HepG2 (cell line): ENCODE measurements at regions not wholly inside any gene's neighbourhood (a gene's known extent, or its start where the extent isn't known, plus 50 kb on each side); places are given as distances from the start of the nearest gene placed in this dataset.

Source experiments
- ATAC-seq: fragments of 200-7000 bp; cut with Tn5 transposase; 3 replicates; pipeline ENCODE4 v1.9.1; 2020; ENCODE audit warnings: mild to moderate bottlenecking, moderate library complexity
- BruUV-seq: library from RNA; stranded (reverse); fragments of 400-500 nt; replicated peaks from 2 replicates; lab custom pipeline; 2021; lab: Mats Ljungman, UMichigan
- CTCF ChIA-PET: fragments of 300-600 bp; formaldehyde crosslinking; extraction: SDS; loops from one replicate; lab custom pipeline; 2021; ENCODE audit warnings: low total read pairs, inconsistent platforms, low intra/inter-chr PET ratio; lab: Yijun Ruan, JAX
- POLR2A ChIA-PET: fragments of 350-600 bp; sonication (Branson Sonifier 250); formaldehyde crosslinking; loops from one replicate; lab custom pipeline; 2020; ENCODE audit warnings: antibody characterized with exemption, inconsistent platforms; lab: Yijun Ruan, JAX
- DNase-seq: peaks from one replicate; pipeline ENCODE4 v3.0.0-alpha.2; 2015; ENCODE audit warnings: low spot score
- FAIRE-seq: peaks from 3 replicates; lab custom pipeline; 2011; peaks lifted over from hg19 to GRCh38; lab: Jason Lieb, UNC
- H2AFZ ChIP-seq: one replicate; pipeline ENCODE4 v1.6.1; 2011; ENCODE audit warnings: low read length, inconsistent platforms
- H3K27ac ChIP-seq: fragments of 300-600 bp; 3 replicates; pipeline ENCODE4 v1.8.0; 2011; ENCODE audit warnings: mixed run types, mild to moderate bottlenecking, mixed read lengths, low read length, inconsistent platforms; ENCODE audit not compliant: insufficient read depth; ENCODE audit errors: extremely low read length
- H3K27me3 ChIP-seq, 2 experiments: fragments of 200-600 bp in 1 of 2; 2 replicates in 1 of 2; 3 replicates in 1 of 2; pipeline versions ENCODE4 v1.6.0 to v1.8.0; 2011; ENCODE audit warnings: low read length in 2 of 2, mild to moderate bottlenecking in 2 of 2, moderate library complexity in 2 of 2, inconsistent platforms in 1 of 2; ENCODE audit not compliant: insufficient read depth in 2 of 2, control insufficient read depth in 1 of 2
- H3K36me3 ChIP-seq, 2 experiments: fragments of 200-600 bp in 1 of 2; replicated peaks in 1 of 2; 2 replicates in 1 of 2; 3 replicates in 1 of 2; pipeline versions ENCODE4 v1.5.1 to v1.8.0; 2011; ENCODE audit warnings: low read length in 2 of 2, inconsistent platforms in 1 of 2; ENCODE audit not compliant: insufficient read depth in 2 of 2, control insufficient read depth in 1 of 2
- H3K4me1 ChIP-seq: 2 replicates; pipeline ENCODE4 v1.5.1; 2012; ENCODE audit warnings: low read length, inconsistent platforms; ENCODE audit not compliant: insufficient read depth
- H3K4me2 ChIP-seq: 2 replicates; pipeline ENCODE4 v1.6.0; 2011; ENCODE audit warnings: low read depth, low read length, inconsistent platforms
- H3K4me3 ChIP-seq, 3 experiments: fragments of 200-600 bp in 1 of 3; sonication (generic), shearing (Covaris generic) in 1 of 3; replicated peaks in 1 of 3; 2 replicates each; pipeline ENCODE4 v1.5.1; 2011 to 2016; ENCODE audit warnings: low read length in 3 of 3, inconsistent platforms in 2 of 3, low read depth in 2 of 3, mild to moderate bottlenecking in 2 of 3, control low read depth in 1 of 3, mixed read lengths in 1 of 3; ENCODE audit not compliant: insufficient read depth in 1 of 3
- H3K79me2 ChIP-seq: one replicate; pipeline ENCODE4 v1.6.1; 2011; ENCODE audit warnings: low read length, inconsistent platforms; ENCODE audit not compliant: insufficient read depth
- H3K9ac ChIP-seq: 2 replicates; pipeline ENCODE4 v1.6.0; 2011; ENCODE audit warnings: mild to moderate bottlenecking, low read depth, low read length, inconsistent platforms; ENCODE audit not compliant: insufficient read depth
- H3K9me3 ChIP-seq: 2 replicates; pipeline ENCODE4 v1.5.1; 2012; ENCODE audit warnings: mild to moderate bottlenecking, low read length
- H4K20me1 ChIP-seq: 2 replicates; pipeline ENCODE4 v1.6.0; 2011; ENCODE audit warnings: inconsistent platforms, mild to moderate bottlenecking, low read length, moderate library complexity; ENCODE audit not compliant: insufficient read depth
- ATF7 ChIP-seq, 2 experiments: fragments of 450-650 bp in 1 of 2; sonication (generic) in 1 of 2; formaldehyde crosslinking in 1 of 2; IDR thresholded peaks; 2 replicates each; pipeline versions ENCODE4 v1.4.0 to v1.6.1; 2016 to 2020; ENCODE audit warnings: antibody characterized with exemption in 1 of 2, mild to moderate bottlenecking in 1 of 2, missing genetic modification reagents in 1 of 2
- CAMTA2 ChIP-seq: sonication (generic); formaldehyde crosslinking; IDR thresholded peaks from 2 replicates; pipeline ENCODE4 v1.4.0; 2020; ENCODE audit warnings: mild to moderate bottlenecking, missing genetic modification reagents, borderline replicate concordance
- CBFB ChIP-seq: sonication (generic); formaldehyde crosslinking; IDR thresholded peaks from 2 replicates; pipeline ENCODE4 v1.4.0; 2020; ENCODE audit warnings: missing genetic modification reagents
- FOXO4 ChIP-seq: sonication (generic); formaldehyde crosslinking; conservative IDR thresholded peaks from 2 replicates; pipeline ENCODE4 v1.8.1; 2023; ENCODE audit warnings: missing genetic modification reagents
- SETDB1 ChIP-seq: sonication (generic); formaldehyde crosslinking; IDR thresholded peaks from 2 replicates; pipeline ENCODE4 v1.5.1; 2020; ENCODE audit warnings: missing genetic modification reagents, mild to moderate bottlenecking, borderline replicate concordance
- SMAD9 ChIP-seq: sonication (generic); formaldehyde crosslinking; IDR thresholded peaks from 2 replicates; pipeline ENCODE4 v1.5.1; 2020; ENCODE audit warnings: mild to moderate bottlenecking, missing genetic modification reagents
- SNAI1 ChIP-seq: sonication (generic); formaldehyde crosslinking; IDR thresholded peaks from 2 replicates; pipeline ENCODE4 v1.5.0; 2020; ENCODE audit warnings: mild to moderate bottlenecking, missing genetic modification reagents, borderline replicate concordance
- SRF ChIP-seq: IDR thresholded peaks from 2 replicates; pipeline ENCODE4 v1.6.1; 2011; ENCODE audit warnings: mild to moderate bottlenecking, low read depth, low read length, moderate library complexity
- THAP11 ChIP-seq: IDR thresholded peaks from 2 replicates; pipeline ENCODE4 v1.6.1; 2016; ENCODE audit warnings: missing biosample characterization, missing genetic modification reagents
- ZBTB7B ChIP-seq: sonication (generic); formaldehyde crosslinking; IDR thresholded peaks from 2 replicates; pipeline ENCODE4 v1.4.0; 2020; ENCODE audit warnings: missing genetic modification reagents
- ZNF143 ChIP-seq: sonication (generic); formaldehyde crosslinking; IDR thresholded peaks from 2 replicates; pipeline ENCODE4 v1.4.0; 2020; ENCODE audit warnings: missing genetic modification reagents
- ZNF180 ChIP-seq: sonication (generic); formaldehyde crosslinking; IDR thresholded peaks from 2 replicates; pipeline ENCODE4 v1.4.0; 2020; ENCODE audit warnings: low read depth, missing genetic modification reagents, borderline replicate concordance
- ZNF275 ChIP-seq: sonication (generic); formaldehyde crosslinking; IDR thresholded peaks from 2 replicates; pipeline ENCODE4 v1.8.0; 2022; ENCODE audit warnings: missing genetic modification reagents, mild to moderate bottlenecking, inconsistent platforms, borderline replicate concordance
- ZNF510 ChIP-seq: sonication (generic); formaldehyde crosslinking; IDR thresholded peaks from 2 replicates; pipeline ENCODE4 v1.4.0; 2020; ENCODE audit warnings: low read depth, mild to moderate bottlenecking, missing genetic modification reagents
- ZSCAN25 ChIP-seq: sonication (generic); formaldehyde crosslinking; IDR thresholded peaks from 2 replicates; pipeline ENCODE4 v1.8.0; 2022; ENCODE audit warnings: mild to moderate bottlenecking, missing genetic modification reagents
- ZSCAN30 ChIP-seq: sonication (generic); formaldehyde crosslinking; IDR thresholded peaks from 2 replicates; pipeline ENCODE4 v1.5.0; 2020; ENCODE audit warnings: mild to moderate bottlenecking, missing genetic modification reagents
- WGBS: methylation state at CpG from one replicate; pipeline ENCODE4 v1.1.6; 2017; ENCODE audit warnings: low lambda C conversion rate; 5-methylcytosine and 5-hydroxymethylcytosine counted together
- in situ Hi-C: cut with HindIII; loops from 2 replicates; pipeline ENCODE4 v1.10.0; 2017; ENCODE audit warnings: low pct_unique_long_range_greater_than_20kb; ENCODE audit not compliant: extremely low pct_ligation_motif_present
- intact Hi-C: fragments of 100-400 bp; cut with micrococcal nuclease; formaldehyde crosslinking; loops from one replicate; pipeline ENCODE4 v1.10.0; 2022; ENCODE audit not compliant: unreplicated experiment

- Histone ChIP-seq H4K20me1 (no peaks in the 10 kb centered on the region), H2AFZ (no peak overlapping the region), H3K9me3 (no peaks in the 10 kb centered on the region), H3K4me2 (no peak overlapping the region), H3K4me1 (no peaks in the 10 kb centered on the region), H3K36me3 (no peaks in the 10 kb centered on the region), H3K79me2 (no peaks in the 10 kb centered on the region), H3K9ac (no peak overlapping the region), H3K4me3 (no peak overlapping the region), H3K27ac (no peak overlapping the region), H3K27me3 (peaks cover 3 to 36% of the 10 kb centered on the region in 2 experiments; a peak in 3 of 5 replicates)
- BruUV-seq = no TSS peak
- WGBS = 37% methylated on average over 4 of the region's 4 CpGs
- POLR2A ChIA-PET = no interaction called here
- CTCF ChIA-PET = no interaction called here
- TF ChIP-seq SETDB1 (CRISPR knock-in tag) = no peak
- peak; percentile 84 for TF ChIP-seq THAP11
- TF ChIP-seq ATF7 (IDR thresholded peaks at IDR 0.05) = no peak
- no peak for TF ChIP-seq ATF7 (CRISPR knock-in tag; IDR thresholded peaks at IDR 0.05)
- TF ChIP-seq ZNF510 (CRISPR knock-in tag) = no peak
- peak; percentile 75 for TF ChIP-seq ZNF143 (CRISPR knock-in tag)
- no peak for TF ChIP-seq ZSCAN30 (CRISPR knock-in tag)
- ATAC-seq (no peak), FAIRE-seq (no peak), DNase-seq (no peak)
- intact Hi-C loops (no loop called here), in situ Hi-C loops (no loop called here)
These were observed 220.1 kb downstream of the HAUS1 start for GRCh38 chr18:46324087-46324955.

GRCh38 chr18:46325895-46326294, 221.7 kb downstream of the HAUS1 start:
- ATAC-seq (no peak), DNase-seq (no peak), FAIRE-seq (no peak)
- WGBS = 14% methylated on average over 12 of the region's 12 CpGs
- intact Hi-C loops (no loop called here), in situ Hi-C loops (no loop called here)
- Histone ChIP-seq H3K4me2 (no peak overlapping the region), H3K27ac (no peak overlapping the region), H3K36me3 (no peaks in the 10 kb centered on the region), H3K9me3 (no peaks in the 10 kb centered on the region), H2AFZ (no peak overlapping the region), H3K79me2 (no peaks in the 10 kb centered on the region), H4K20me1 (no peaks in the 10 kb centered on the region), H3K9ac (no peak overlapping the region), H3K4me3 (no peak overlapping the region), H3K4me1 (no peaks in the 10 kb centered on the region), H3K27me3 (peaks cover 3 to 31% of the 10 kb centered on the region in 2 experiments; a peak in 3 of 5 replicates)
- CTCF ChIA-PET = no interaction called here
- no TSS peak for BruUV-seq
- POLR2A ChIA-PET = no interaction called here
- TF ChIP-seq SMAD9 (CRISPR knock-in tag) = no peak
- no peak for TF ChIP-seq ZNF510 (CRISPR knock-in tag)
- no peak for TF ChIP-seq CAMTA2 (CRISPR knock-in tag)
- TF ChIP-seq CBFB = no peak
- TF ChIP-seq ZNF275 (CRISPR knock-in tag) = no peak
- no peak for TF ChIP-seq SNAI1
- TF ChIP-seq ZSCAN25 (CRISPR knock-in tag) = no peak
- no peak for TF ChIP-seq ZNF180
- TF ChIP-seq FOXO4 = no peak
- no peak for TF ChIP-seq ZBTB7B (CRISPR knock-in tag)
- no peak for TF ChIP-seq SRF
